Gastroesophageal sphincter (tissue), 3 donors: ENCODE measurements at regions not wholly inside any gene's neighbourhood (a gene's known extent, or its start where the extent isn't known, plus 50 kb on each side); places are given as distances from the start of the nearest gene placed in this dataset.

Experiments
- POLR2AphosphoS5 ChIP-seq: sonication (generic); formaldehyde crosslinking; IDR thresholded peaks from one replicate; pipeline ENCODE4 v1.6.1; 2017; ENCODE audit warnings: antibody characterized with exemption
- TF ChIP-seq, protein P1 (sequence below), 4 experiments: fragments of 200-600 bp in 2 of 4; fragments of 450-650 bp in 2 of 4; sonication (generic) in 1 of 4; IDR thresholded peaks; one replicate each; pipeline ENCODE4 v1.5.1; 2017 to 2019; ENCODE audit warnings: antibody characterized with exemption in 4 of 4, mild to moderate bottlenecking in 2 of 4, moderate library complexity in 2 of 4

DNA sequence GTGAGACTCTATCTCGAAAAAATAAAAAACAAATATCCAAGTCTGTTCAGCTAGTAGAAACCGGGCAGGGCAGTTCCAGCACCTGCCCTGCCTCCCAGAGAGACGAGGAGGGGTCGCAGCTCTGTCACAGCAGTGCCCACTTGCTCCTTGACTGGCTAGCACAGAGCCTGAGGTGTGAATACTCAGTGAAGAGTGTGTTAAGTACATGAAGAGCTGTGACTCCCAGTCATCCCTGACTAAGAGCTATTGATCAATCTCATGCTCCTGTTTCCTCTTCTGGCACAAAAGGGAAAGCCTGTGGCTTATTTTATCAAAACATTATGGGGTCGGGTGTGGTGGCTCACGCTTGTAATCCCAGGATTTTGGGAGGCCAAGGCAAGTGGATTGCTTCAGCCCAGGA is 83.0 kb upstream of the FZD7 start:
- TF ChIP-seq, protein P1, sequence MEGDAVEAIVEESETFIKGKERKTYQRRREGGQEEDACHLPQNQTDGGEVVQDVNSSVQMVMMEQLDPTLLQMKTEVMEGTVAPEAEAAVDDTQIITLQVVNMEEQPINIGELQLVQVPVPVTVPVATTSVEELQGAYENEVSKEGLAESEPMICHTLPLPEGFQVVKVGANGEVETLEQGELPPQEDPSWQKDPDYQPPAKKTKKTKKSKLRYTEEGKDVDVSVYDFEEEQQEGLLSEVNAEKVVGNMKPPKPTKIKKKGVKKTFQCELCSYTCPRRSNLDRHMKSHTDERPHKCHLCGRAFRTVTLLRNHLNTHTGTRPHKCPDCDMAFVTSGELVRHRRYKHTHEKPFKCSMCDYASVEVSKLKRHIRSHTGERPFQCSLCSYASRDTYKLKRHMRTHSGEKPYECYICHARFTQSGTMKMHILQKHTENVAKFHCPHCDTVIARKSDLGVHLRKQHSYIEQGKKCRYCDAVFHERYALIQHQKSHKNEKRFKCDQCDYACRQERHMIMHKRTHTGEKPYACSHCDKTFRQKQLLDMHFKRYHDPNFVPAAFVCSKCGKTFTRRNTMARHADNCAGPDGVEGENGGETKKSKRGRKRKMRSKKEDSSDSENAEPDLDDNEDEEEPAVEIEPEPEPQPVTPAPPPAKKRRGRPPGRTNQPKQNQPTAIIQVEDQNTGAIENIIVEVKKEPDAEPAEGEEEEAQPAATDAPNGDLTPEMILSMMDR (IDR thresholded peaks at IDR 0.05): no peak
- TF ChIP-seq POLR2AphosphoS5: no peak
